SK-N-MC (cell line): ENCODE measurements at regions not wholly inside any gene's neighbourhood (a gene's known extent, or its start where the extent isn't known, plus 50 kb on each side); places are given as distances from the start of the nearest gene placed in this dataset.

Experiments used
- EZH2 ChIP-seq: fragments of 200-600 bp; sonication (generic); IDR thresholded peaks from one replicate; pipeline ENCODE4 v1.6.1; 2017; ENCODE audit warnings: antibody characterized with exemption
- FOXP2 ChIP-seq: optimal IDR thresholded peaks from 2 replicates; pipeline ENCODE3; 2011; ENCODE audit warnings: mild to moderate bottlenecking, moderate library complexity; ENCODE audit not compliant: insufficient read depth; ENCODE audit errors: extremely low read length, control extremely low read depth
- POLR2AphosphoS5 ChIP-seq: IDR thresholded peaks from 2 replicates; pipeline ENCODE4 v1.6.1; 2012; ENCODE audit warnings: mild to moderate bottlenecking, low read depth, low read length, borderline replicate concordance

DNA sequence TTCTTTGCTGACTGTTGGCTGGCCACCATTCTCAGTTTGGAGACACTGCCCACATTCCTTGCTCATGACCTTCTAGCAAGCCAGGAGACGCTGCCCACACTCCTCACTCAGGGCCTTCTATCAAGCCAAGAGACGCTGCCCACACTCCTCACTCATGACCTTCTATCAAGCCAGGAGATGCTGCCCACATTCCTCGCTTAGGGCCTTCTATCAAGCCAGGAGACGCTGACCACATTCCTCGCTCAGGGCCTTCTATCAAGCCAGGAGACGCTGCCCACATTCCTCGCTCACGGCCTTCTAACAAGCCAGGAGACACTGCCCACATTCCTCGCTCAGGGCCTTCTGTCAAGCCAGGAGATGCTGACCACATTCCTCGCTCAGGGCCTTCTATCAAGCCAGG, 131.3 kb upstream of the CBLN2 start:
- TF ChIP-seq POLR2AphosphoS5 (no peak), EZH2 (no peak), FOXP2 (no peak)
